ENCODE measurements at regions not wholly inside any gene's neighbourhood (a gene's known extent, or its start where the extent isn't known, plus 50 kb on each side); places are given as distances from the start of the nearest gene placed in this dataset.
"Not testable (repeated sequence)": the region's sequence is repeated elsewhere in the genome, so short reads cannot be mapped to it uniquely, and the experiment has no call there.

GRCh38 chr14:106060276-106060975 lies 534.0 kb downstream of the TMEM121 start:
- no peak for DNase-seq (ENCODE audit: low spot score)

DNA sequence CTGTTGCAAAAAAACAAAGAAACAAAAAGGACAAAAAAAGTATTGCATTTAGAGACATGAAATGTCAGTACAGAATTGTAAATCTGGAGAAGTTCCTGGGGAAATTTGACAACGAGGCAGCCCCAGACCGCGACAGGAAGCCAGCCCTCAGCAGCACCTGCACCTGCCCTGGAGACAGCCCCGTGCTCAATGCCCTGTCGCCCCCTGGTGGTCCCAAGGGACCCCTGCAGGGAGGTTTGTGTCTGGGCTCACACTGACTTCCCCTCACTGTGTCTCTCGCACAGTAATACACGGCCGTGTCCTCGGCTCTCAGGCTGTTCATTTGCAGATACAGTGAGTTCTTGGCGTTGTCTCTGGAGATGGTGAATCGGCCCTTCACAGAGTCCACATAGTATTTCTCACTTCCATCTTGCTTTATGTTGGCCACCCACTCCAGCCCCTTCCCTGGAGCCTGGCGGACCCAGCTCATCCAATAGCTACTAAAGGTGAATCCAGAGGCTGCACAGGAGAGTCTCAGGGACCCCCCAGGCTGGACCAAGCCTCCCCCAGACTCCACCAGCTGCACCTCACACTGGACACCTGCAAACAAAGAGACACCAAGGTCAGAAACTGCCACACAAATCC lies 535.6 kb downstream of the TMEM121 start:
- DNase-seq (ENCODE audit: low spot score) = not testable (repeated sequence)

DNA sequence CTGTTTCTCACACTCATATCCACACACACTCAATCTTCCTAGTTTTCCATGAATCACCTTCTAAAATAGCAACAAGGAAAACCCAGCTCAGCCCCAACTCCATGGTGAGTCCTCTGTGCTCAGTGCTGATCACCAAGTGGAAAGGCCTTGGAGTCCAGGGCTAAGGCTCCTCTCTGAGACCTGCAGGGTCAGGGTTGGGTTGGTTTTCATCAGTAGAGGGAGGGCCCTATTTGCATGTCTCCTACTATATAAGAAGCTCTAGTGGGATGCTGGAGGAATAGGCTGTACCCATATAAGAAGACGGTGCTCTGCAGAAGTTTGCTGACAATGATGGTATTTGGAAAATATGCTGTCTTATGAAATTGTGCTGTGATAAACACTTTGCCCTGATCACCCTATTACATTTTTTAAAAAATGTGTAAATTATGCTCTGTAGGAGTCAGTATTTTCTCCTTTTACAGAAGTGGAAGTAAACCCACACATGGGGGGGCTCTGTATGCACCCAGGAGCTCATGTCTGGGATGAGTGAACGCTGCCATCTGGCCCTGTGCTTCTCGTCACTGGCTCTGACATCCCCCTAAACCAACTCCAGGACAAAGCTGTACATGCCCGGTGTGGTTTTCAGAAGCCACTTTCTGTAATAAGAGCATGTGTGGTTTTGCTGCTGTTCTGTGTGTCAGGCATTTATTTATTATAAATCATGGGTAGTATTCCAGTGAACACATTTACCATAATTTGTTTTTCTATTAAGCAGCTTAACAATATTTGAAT lies 536.3 kb downstream of the TMEM121 start:
- DNase-seq (ENCODE audit: low spot score) = no peak

GRCh38 chr14:106067935-106068334 lies 541.6 kb downstream of the TMEM121 start:
- no peak for DNase-seq (ENCODE audit: low spot score)

- DNase-seq (ENCODE audit: low spot score) = no peak
Observed at GRCh38 chr14:106069804-106070625, 543.6 kb downstream of the TMEM121 start.

- DNase-seq (ENCODE audit: low spot score) = no peak
Observed at GRCh38 chr14:106080922-106081321, 554.5 kb downstream of the TMEM121 start.

GRCh38 chr14:106081721-106082120 lies 555.3 kb downstream of the TMEM121 start:
- DNase-seq (ENCODE audit: low spot score) = not testable (repeated sequence)

- DNase-seq (ENCODE audit: low spot score) = no peak
Observed at GRCh38 chr14:106083082-106083481, 556.7 kb downstream of the TMEM121 start.

GRCh38 chr14:106087837-106088236 lies 561.5 kb downstream of the TMEM121 start:
- no peak for DNase-seq (ENCODE audit: low spot score)

DNA sequence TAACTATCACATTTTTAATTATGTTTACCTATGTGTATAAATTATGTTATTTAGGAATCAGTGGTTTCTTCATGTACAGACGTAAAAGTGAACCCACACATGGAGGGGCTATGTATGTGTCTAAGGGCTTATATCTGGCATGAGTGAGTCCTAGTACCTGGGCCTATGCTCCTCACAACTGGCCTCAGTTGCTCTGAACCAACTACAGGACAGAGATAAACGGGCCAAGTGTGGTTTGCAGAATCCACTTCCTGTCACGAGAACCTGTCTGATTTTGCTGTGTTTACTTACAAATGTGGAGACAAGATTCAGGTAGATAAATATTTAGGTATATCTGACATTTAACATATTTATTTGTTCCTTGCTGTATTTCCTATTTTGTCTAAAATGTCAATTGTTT lies 562.5 kb downstream of the TMEM121 start:
- DNase-seq (ENCODE audit: low spot score) = not testable (repeated sequence)

DNA sequence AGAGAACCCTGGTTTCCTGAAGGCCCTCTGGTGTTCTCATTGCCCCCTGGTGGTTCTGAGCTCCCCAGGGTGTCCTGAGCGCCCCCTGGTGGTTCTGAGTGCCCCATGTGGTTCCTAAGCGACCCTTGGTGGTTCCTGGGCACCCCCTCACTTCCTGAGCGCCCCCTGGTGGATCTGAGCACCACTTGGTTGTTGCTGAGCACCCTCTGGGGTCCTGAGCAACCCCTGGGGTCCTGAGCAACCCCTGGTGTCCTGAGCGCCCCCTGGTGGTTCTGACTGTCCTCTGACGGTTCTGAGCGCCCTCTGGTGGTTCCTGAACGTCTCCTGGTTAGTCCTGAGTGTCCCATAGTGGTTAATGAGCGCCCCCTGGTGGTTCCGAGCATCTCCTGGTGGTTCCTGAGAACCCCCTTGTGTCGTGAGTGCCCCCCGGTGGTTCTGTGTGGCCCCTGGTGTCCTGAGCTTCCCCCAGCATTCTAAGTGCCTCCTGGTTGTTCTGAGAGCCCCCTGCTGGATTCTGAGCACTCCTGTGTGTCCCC lies 568.3 kb downstream of the TMEM121 start:
- no peak for DNase-seq (ENCODE audit: low spot score)

- DNase-seq (ENCODE audit: low spot score) = no peak
Observed at GRCh38 chr14:106107703-106108102, 581.3 kb downstream of the TMEM121 start.

- DNase-seq (ENCODE audit: low spot score) = no peak
Observed at GRCh38 chr14:106109337-106109736, 583.0 kb downstream of the TMEM121 start.

- DNase-seq (ENCODE audit: low spot score) = no peak
Observed at GRCh38 chr14:106115401-106115800, 589.0 kb downstream of the TMEM121 start.

DNA sequence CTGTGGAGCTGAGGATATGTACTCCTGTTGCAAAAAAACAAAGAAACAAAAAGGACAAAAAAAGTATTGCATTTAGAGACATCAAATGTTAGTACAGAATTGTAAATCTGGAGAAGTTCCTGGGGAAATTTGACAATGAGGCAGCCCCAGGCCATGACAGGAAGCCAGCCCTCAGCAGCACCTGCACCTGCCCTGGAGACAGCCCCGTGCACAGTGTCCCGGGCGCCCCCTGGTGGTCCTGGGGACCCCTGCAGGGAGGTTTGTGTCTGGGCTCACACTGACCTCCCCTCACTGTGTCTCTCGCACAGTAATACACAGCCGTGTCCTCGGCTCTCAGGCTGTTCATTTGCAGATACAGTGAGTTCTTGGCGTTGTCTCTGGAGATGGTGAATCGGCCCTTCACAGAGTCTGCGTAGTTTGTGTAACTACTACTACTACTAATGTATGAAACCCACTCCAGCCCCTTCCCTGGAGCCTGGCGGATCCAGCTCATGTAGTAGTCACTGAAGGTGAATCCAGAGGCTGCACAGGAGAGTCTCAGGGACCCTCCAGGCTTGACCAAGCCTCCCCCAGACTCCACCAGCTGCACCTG lies 590.1 kb downstream of the TMEM121 start:
- DNase-seq (ENCODE audit: low spot score) = not testable (repeated sequence)

- no peak for DNase-seq (ENCODE audit: low spot score)
Observed at GRCh38 chr14:106120101-106120500, 593.7 kb downstream of the TMEM121 start.

GRCh38 chr14:106129274-106129673 lies 602.9 kb downstream of the TMEM121 start:
- DNase-seq (ENCODE audit: low spot score) = no peak

- DNase-seq (ENCODE audit: low spot score) = not testable (repeated sequence)
Observed at GRCh38 chr14:106129904-106130661, 603.7 kb downstream of the TMEM121 start.

GRCh38 chr14:106133126-106133525 lies 606.7 kb downstream of the TMEM121 start:
- DNase-seq (ENCODE audit: low spot score) = not testable (repeated sequence)

GRCh38 chr14:106134886-106135285 lies 608.5 kb downstream of the TMEM121 start:
- no peak for DNase-seq (ENCODE audit: low spot score)
